HUES6 (cell line): ENCODE measurements at regions not wholly inside any gene's neighbourhood (a gene's known extent, or its start where the extent isn't known, plus 50 kb on each side); places are given as distances from the start of the nearest gene placed in this dataset.

Experiments used
- H3K27ac ChIP-seq: 2 replicates; pipeline ENCODE4 v1.7.0; 2013; ENCODE audit warnings: low read depth, mild to moderate bottlenecking, low read length, inconsistent platforms
- H3K27me3 ChIP-seq: 2 replicates; pipeline ENCODE4 v1.6.1; 2013; ENCODE audit warnings: low read length; ENCODE audit not compliant: control insufficient read depth, insufficient read depth
- H3K36me3 ChIP-seq: 2 replicates; pipeline ENCODE4 v1.6.1; 2013; ENCODE audit warnings: low read length; ENCODE audit not compliant: control insufficient read depth, insufficient read depth
- H3K4me1 ChIP-seq: 2 replicates; pipeline ENCODE4 v1.6.1; 2013; ENCODE audit warnings: low read length; ENCODE audit not compliant: control insufficient read depth, insufficient read depth
- H3K4me3 ChIP-seq: 2 replicates; pipeline ENCODE4 v1.5.1; 2013; ENCODE audit warnings: low read depth, low read length
- H3K9ac ChIP-seq: one replicate; pipeline ENCODE4 v1.6.1; 2013; ENCODE audit warnings: mild to moderate bottlenecking, low read length
- H3K9me3 ChIP-seq: 2 replicates; pipeline ENCODE4 v1.6.1; 2013; ENCODE audit warnings: low read depth, low read length; ENCODE audit not compliant: control insufficient read depth, insufficient read depth

GRCh38 chr4:155426953-155427352 lies 50.2 kb upstream of the MAP9 start:
- Histone ChIP-seq H3K27me3 (peaks cover 97% of the 10 kb centered on the region), H3K36me3 (no peaks in the 10 kb centered on the region), H3K9ac (no peak overlapping the region), H3K9me3 (peaks cover 14% of the 10 kb centered on the region), H3K4me1 (peaks cover 4% of the 10 kb centered on the region; the same call in 1 of the 2 replicates), H3K27ac (no peak overlapping the region), H3K4me3 (no peak overlapping the region)
